ENCODE measurements at regions not wholly inside any gene's neighbourhood (a gene's known extent, or its start where the extent isn't known, plus 50 kb on each side); places are given as distances from the start of the nearest gene placed in this dataset.

- DNase-seq = no peak
Measured at GRCh38 chr18:78849046-78849445, 130.6 kb upstream of the SALL3 start.

- DNase-seq = no peak
Measured at GRCh38 chr18:78849458-78849857, 130.2 kb upstream of the SALL3 start.

- DNase-seq = no peak
Measured at GRCh38 chr18:78853341-78853740, 126.3 kb upstream of the SALL3 start.

GRCh38 chr18:78855188-78855587 lies 124.4 kb upstream of the SALL3 start:
- no peak for DNase-seq

GRCh38 chr18:78856569-78857313 lies 122.9 kb upstream of the SALL3 start:
- no peak for DNase-seq

- DNase-seq = no peak
Measured at GRCh38 chr18:78857314-78858150, 122.1 kb upstream of the SALL3 start.

- DNase-seq = no peak
Measured at GRCh38 chr18:78859686-78860085, 119.9 kb upstream of the SALL3 start.

- no peak for DNase-seq
Measured at GRCh38 chr18:78860117-78860516, 119.5 kb upstream of the SALL3 start.

GRCh38 chr18:78861116-78861515 lies 118.5 kb upstream of the SALL3 start:
- DNase-seq = no peak

- no peak for DNase-seq
Measured at GRCh38 chr18:78861706-78862105, 117.9 kb upstream of the SALL3 start.

- no peak for DNase-seq
Measured at GRCh38 chr18:78862395-78862794, 117.2 kb upstream of the SALL3 start.

- no peak for DNase-seq
Measured at GRCh38 chr18:78865056-78865598, 114.5 kb upstream of the SALL3 start.

GRCh38 chr18:78865771-78866310 lies 113.8 kb upstream of the SALL3 start:
- no peak for DNase-seq

GRCh38 chr18:78867131-78867530 lies 112.5 kb upstream of the SALL3 start:
- DNase-seq = no peak

- DNase-seq = no peak
Measured at GRCh38 chr18:78868330-78869316, 111.0 kb upstream of the SALL3 start.

GRCh38 chr18:78871618-78872017 lies 108.0 kb upstream of the SALL3 start:
- no peak for DNase-seq

GRCh38 chr18:78873926-78874500 lies 105.6 kb upstream of the SALL3 start:
- DNase-seq = no peak

- DNase-seq = no peak
Measured at GRCh38 chr18:78875016-78875777, 104.4 kb upstream of the SALL3 start.

GRCh38 chr18:78875778-78876650 lies 103.6 kb upstream of the SALL3 start:
- no peak for DNase-seq

- DNase-seq = no peak
Measured at GRCh38 chr18:78876868-78877267, 102.8 kb upstream of the SALL3 start.

All from left hindlimb (tissue), 1 donor.